Prostate gland (tissue), 2 donors: ENCODE measurements at regions not wholly inside any gene's neighbourhood (a gene's known extent, or its start where the extent isn't known, plus 50 kb on each side); places are given as distances from the start of the nearest gene placed in this dataset.

Source experiments
- DNase-seq: peaks from one replicate; pipeline ENCODE4 v3.0.0-alpha.2; 2019; ENCODE audit warnings: low spot score
- H3K27ac ChIP-seq, 2 donors: fragments of 200-600 bp; sonication (generic); 2 replicates each; pipeline ENCODE4 v1.5.1; 2017 to 2019
- H3K27me3 ChIP-seq: fragments of 200-600 bp; sonication (generic); replicated peaks from 2 replicates; pipeline ENCODE4 v1.5.1; 2019; ENCODE audit not compliant: insufficient read depth
- H3K36me3 ChIP-seq, 2 donors: fragments of 200-600 bp; sonication (generic); 1 replicate in 1 of 2; 2 replicates in 1 of 2; pipeline versions ENCODE4 v1.5.1 to v1.8.1; 2017 to 2019
- H3K4me1 ChIP-seq: fragments of 200-600 bp; sonication (generic); replicated peaks from 2 replicates; pipeline ENCODE4 v1.5.1; 2019
- H3K4me3 ChIP-seq, 2 donors: fragments of 200-600 bp; sonication (generic); 2 replicates each; pipeline ENCODE4 v1.5.1; 2017 to 2019
- H3K9me3 ChIP-seq: fragments of 200-600 bp; sonication (generic); 2 replicates; pipeline ENCODE4 v1.5.1; 2017
- POLR2A ChIP-seq: fragments of 450-650 bp; IDR thresholded peaks from one replicate; pipeline ENCODE4 v1.6.1; 2016; ENCODE audit warnings: antibody characterized with exemption, mild to moderate bottlenecking
- POLR2AphosphoS5 ChIP-seq: sonication (generic); formaldehyde crosslinking; IDR thresholded peaks from one replicate; pipeline ENCODE4 v1.6.1; 2017; ENCODE audit warnings: antibody characterized with exemption
- WGBS: methylation state at CpG from one replicate; pipeline ENCODE4 v1.1.5; 2018; 5-methylcytosine and 5-hydroxymethylcytosine counted together
- intact Hi-C: fragments of 100-400 bp; cut with DNase I; formaldehyde crosslinking; loops from one replicate; pipeline ENCODE4 v1.14.2; 2022
- TF ChIP-seq, protein P1 (sequence below), 4 experiments: fragments of 200-600 bp in 2 of 4; fragments of 450-650 bp in 2 of 4; sonication (generic) in 2 of 4; IDR thresholded peaks; 1 replicate in 3 of 4; 2 replicates in 1 of 4; pipeline ENCODE4 v1.5.1; 2016 to 2019; ENCODE audit warnings: antibody characterized with exemption in 4 of 4, mild to moderate bottlenecking in 2 of 4, moderate library complexity in 2 of 4

DNA sequence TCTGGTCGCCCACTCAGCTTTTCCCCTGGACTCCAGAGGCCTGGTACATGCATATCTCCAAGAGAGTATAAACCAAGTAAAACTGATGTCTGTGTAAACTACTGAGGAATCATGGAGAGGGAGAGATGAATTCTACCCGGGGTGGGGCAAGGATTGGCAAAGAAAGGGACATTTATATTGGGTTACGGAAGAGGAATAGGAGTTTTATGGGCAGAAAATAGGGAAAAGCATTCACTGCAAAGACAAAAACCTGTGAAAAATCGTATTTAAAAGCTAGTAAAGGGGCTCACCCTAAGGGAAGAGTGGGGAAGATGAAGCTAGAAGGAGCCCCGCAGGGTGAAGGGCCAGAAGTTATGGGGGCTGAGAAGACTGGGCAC, 248.0 kb upstream of the KLF4 start:
- no peak overlapping the region for H3K4me3 ChIP-seq
- intact Hi-C loops = loop anchor here (5.0 kb wide), 1 partner anchor 245 kb away; no protein-coding TSS in a partner anchor

DNA sequence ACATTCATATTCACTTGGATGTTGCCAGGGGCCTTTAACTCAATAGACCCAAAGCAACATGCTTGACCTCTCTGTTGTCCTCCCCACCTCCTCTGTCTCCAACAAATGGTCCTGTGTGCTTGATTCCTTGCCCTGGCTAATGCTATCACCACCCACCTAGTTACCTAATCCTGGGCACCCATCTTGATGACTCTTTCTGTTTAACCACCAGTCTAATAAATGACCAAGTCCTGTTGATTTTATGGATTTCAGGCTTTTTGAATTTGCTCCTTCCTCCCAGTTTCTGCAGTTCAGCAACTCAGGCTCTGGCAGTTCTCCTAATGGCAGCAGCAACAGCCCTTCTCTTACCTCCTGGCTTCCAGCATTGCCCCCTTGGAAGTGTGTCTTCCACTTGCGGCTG, 246.3 kb upstream of the KLF4 start:
- Histone ChIP-seq H3K27me3 (no peaks in the 10 kb centered on the region), H3K4me3 (no peak overlapping the region), H3K9me3 (no peaks in the 10 kb centered on the region), H3K36me3 (no peaks in the 10 kb centered on the region), H3K27ac (no peak overlapping the region), H3K4me1 (peaks cover 16% of the 10 kb centered on the region)
- intact Hi-C loops = loop anchor here (5.0 kb wide), 1 partner anchor 244 kb away; no protein-coding TSS in a partner anchor
- WGBS = 69% methylated on average over 1 of the region's 1 CpG
- DNase-seq = no peak
- TF ChIP-seq, protein P1, sequence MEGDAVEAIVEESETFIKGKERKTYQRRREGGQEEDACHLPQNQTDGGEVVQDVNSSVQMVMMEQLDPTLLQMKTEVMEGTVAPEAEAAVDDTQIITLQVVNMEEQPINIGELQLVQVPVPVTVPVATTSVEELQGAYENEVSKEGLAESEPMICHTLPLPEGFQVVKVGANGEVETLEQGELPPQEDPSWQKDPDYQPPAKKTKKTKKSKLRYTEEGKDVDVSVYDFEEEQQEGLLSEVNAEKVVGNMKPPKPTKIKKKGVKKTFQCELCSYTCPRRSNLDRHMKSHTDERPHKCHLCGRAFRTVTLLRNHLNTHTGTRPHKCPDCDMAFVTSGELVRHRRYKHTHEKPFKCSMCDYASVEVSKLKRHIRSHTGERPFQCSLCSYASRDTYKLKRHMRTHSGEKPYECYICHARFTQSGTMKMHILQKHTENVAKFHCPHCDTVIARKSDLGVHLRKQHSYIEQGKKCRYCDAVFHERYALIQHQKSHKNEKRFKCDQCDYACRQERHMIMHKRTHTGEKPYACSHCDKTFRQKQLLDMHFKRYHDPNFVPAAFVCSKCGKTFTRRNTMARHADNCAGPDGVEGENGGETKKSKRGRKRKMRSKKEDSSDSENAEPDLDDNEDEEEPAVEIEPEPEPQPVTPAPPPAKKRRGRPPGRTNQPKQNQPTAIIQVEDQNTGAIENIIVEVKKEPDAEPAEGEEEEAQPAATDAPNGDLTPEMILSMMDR (IDR thresholded peaks at IDR 0.05) = no peak
- no peak for TF ChIP-seq POLR2AphosphoS5
- no peak for TF ChIP-seq POLR2A

More for the DNA sequence above, 248.0 kb upstream of the KLF4 start:
- 74% methylated on average over 5 of the region's 5 CpGs for WGBS
- Histone ChIP-seq H3K27me3 (no peaks in the 10 kb centered on the region), H3K36me3 (no peaks in the 10 kb centered on the region), H3K9me3 (no peaks in the 10 kb centered on the region), H3K4me1 (peaks cover 13% of the 10 kb centered on the region), H3K27ac (peak overlapping the region in 1 of 2 donors; percentile 53)
- no peak for DNase-seq
- TF ChIP-seq POLR2A (no peak), POLR2AphosphoS5 (no peak)
- TF ChIP-seq, protein P1 (IDR thresholded peaks at IDR 0.05) = no peak

DNA sequence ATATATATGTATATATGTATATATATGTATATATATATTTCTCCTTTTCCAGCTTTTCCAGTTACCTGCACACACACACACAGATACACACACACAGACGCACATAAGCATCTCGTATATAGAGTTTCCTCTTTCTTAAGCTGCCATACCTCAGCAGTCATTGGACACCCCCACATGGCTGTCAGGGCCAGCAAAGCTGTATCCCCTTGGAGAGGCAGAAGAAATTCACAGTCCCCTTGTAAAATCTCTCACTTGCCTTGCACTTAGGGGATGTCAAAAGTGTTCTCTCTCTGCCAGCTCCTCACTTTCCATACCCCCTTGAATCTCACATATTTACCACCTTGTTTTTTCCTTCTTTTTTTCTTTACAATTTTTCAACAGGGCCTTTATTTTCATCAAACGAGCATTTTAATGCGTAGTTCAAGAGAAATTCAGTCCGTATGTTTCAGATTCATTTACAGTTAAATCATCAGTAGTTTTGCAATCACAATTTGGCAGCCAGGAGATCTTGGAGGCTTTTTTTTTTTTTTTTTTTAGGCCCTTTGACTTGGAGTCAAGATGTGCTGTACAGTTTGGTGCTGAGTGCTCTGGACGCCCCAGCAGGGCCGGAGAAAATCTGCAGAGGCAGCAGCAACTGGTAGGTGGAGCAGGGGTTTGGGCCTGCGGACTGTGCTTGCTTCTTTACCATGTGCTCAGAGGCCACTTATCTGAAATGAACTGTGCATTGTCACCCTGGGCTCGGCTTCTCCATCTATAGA, 244.9 kb upstream of the KLF4 start:
- 60% methylated on average over 9 of the region's 9 CpGs for WGBS
- DNase-seq = no peak
- Histone ChIP-seq H3K27ac (peak overlapping the region; percentile 37 to 48), H3K9me3 (no peaks in the 10 kb centered on the region), H3K4me3 (no peak overlapping the region), H3K27me3 (no peaks in the 10 kb centered on the region), H3K4me1 (peaks cover 13% of the 10 kb centered on the region), H3K36me3 (no peaks in the 10 kb centered on the region)
- intact Hi-C loops = loop anchor here (5.0 kb wide), 2 partner anchors 97 to 242 kb away; no protein-coding TSS in a partner anchor
- TF ChIP-seq POLR2A = no peak
- TF ChIP-seq, protein P1 (IDR thresholded peaks at IDR 0.05) = no peak
- TF ChIP-seq POLR2AphosphoS5 = peak; percentile 13

DNA sequence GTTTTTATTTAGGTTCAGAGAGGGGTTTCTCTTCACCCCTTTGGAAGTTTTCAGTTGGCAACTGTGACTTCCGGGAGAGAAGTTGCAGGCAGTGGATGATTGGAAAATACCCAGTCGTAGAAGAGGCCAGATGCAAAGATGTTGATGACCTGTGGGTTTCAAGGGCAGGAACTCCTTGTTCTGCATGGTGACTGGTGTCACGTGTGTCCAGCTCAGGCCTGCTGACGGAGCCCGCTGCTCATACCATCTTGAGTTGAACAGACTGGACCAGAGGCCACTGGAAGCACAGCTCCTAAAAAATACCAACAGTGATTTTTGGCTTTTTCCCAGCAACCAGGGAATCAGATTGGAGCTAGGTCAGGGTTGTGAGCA, 243.9 kb upstream of the KLF4 start:
- no peak for DNase-seq
- TF ChIP-seq, protein P1 (IDR thresholded peaks at IDR 0.05) = no peak
- TF ChIP-seq POLR2AphosphoS5 = no peak
- no peak for TF ChIP-seq POLR2A
- intact Hi-C loops = loop anchor here (5.0 kb wide), 1 partner anchor 96 kb away; no protein-coding TSS in a partner anchor

More for the DNA sequence above, 243.9 kb upstream of the KLF4 start:
- Histone ChIP-seq H3K36me3 (no peaks in the 10 kb centered on the region), H3K9me3 (no peaks in the 10 kb centered on the region), H3K4me1 (peaks cover 11% of the 10 kb centered on the region), H3K4me3 (no peak overlapping the region), H3K27ac (peak overlapping the region; percentile 44 to 45), H3K27me3 (no peaks in the 10 kb centered on the region)
- WGBS = 64% methylated on average over 5 of the region's 5 CpGs
